ENCODE measurements at regions not wholly inside any gene's neighbourhood (a gene's known extent, or its start where the extent isn't known, plus 50 kb on each side); places are given as distances from the start of the nearest gene placed in this dataset.

DNA sequence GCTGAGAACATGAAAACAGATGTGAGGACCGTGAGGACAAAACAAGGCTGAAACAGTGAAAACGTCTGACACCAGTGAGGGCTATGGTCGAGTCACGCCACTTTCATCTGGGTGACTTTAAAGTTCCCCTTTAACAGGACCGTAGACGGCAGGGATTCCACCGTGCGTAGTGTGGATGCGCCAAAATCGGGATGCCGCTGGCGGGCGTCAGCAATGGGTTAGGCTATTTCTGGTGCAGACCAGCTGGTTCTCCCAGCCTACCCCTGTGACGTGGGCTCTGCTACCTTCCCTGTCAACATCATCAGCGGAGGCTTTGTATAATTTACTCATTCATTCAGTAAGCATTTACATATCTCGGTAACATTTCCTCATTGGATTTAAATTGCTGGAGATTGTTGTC is 246.6 kb upstream of the AJAP1 start:
- H3K4me3 ChIP-seq (ENCODE audit: insufficient read depth, low read length), result no peak overlapping the region
- TF ChIP-seq, protein P1, sequence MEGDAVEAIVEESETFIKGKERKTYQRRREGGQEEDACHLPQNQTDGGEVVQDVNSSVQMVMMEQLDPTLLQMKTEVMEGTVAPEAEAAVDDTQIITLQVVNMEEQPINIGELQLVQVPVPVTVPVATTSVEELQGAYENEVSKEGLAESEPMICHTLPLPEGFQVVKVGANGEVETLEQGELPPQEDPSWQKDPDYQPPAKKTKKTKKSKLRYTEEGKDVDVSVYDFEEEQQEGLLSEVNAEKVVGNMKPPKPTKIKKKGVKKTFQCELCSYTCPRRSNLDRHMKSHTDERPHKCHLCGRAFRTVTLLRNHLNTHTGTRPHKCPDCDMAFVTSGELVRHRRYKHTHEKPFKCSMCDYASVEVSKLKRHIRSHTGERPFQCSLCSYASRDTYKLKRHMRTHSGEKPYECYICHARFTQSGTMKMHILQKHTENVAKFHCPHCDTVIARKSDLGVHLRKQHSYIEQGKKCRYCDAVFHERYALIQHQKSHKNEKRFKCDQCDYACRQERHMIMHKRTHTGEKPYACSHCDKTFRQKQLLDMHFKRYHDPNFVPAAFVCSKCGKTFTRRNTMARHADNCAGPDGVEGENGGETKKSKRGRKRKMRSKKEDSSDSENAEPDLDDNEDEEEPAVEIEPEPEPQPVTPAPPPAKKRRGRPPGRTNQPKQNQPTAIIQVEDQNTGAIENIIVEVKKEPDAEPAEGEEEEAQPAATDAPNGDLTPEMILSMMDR (IDR thresholded peaks at IDR 0.05; ENCODE audit: extremely low read depth, low read depth, low read length), result no peak
- H2AFZ ChIP-seq (ENCODE audit: low read length), result no peak overlapping the region
- H3K4me2 ChIP-seq (ENCODE audit: insufficient read depth, low read length), result no peak overlapping the region
- no peak for DNase-seq (ENCODE audit: insufficient read length, low spot score, missing footprints)
- no peak overlapping the region for H3K27ac ChIP-seq (ENCODE audit: low read depth, low read length)
- H4K20me1 ChIP-seq (ENCODE audit: insufficient read depth, low read length), result no peaks in the 10 kb centered on the region
- no peaks in the 10 kb centered on the region for H3K27me3 ChIP-seq (ENCODE audit: insufficient read depth, low read length)
- H3K4me1 ChIP-seq (ENCODE audit: insufficient read depth, low read length), result no peaks in the 10 kb centered on the region
- no peaks in the 10 kb centered on the region for H3K36me3 ChIP-seq (ENCODE audit: insufficient read depth, low read length)
- no peaks in the 10 kb centered on the region for H3K79me2 ChIP-seq (ENCODE audit: insufficient read depth, low read length)
- H3K9me3 ChIP-seq (ENCODE audit: low read depth, low read length), result no peaks in the 10 kb centered on the region

DNA sequence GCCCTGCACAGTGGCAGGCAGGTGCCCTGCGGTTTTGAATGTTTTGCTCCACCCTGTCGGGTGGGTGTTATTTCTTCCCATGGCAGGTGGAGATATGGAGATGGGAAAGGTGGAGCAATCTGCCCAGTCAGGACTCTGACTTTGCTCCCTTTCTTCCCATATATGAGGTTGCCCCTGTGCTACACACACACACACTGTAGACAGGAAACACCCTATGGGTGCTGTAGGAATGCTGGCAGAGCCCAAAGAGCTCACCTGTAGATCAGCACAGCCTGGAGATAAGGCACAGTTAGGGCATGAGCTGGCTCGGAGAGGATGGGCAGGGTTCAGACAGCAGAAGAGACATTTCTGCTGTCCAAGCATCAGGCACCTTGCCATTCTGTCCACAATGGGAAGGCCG is 246.0 kb upstream of the AJAP1 start:
- H3K9me3 ChIP-seq (ENCODE audit: low read depth, low read length), result no peaks in the 10 kb centered on the region
- H3K27ac ChIP-seq (ENCODE audit: low read depth, low read length), result no peak overlapping the region
- TF ChIP-seq, protein P1 (IDR thresholded peaks at IDR 0.05; ENCODE audit: extremely low read depth, low read depth, low read length), result no peak
- H3K36me3 ChIP-seq (ENCODE audit: insufficient read depth, low read length), result no peaks in the 10 kb centered on the region
- no peak for DNase-seq (ENCODE audit: insufficient read length, low spot score, missing footprints)
- H3K27me3 ChIP-seq (ENCODE audit: insufficient read depth, low read length), result no peaks in the 10 kb centered on the region
- H3K79me2 ChIP-seq (ENCODE audit: insufficient read depth, low read length), result no peaks in the 10 kb centered on the region
- H3K4me1 ChIP-seq (ENCODE audit: insufficient read depth, low read length), result no peaks in the 10 kb centered on the region
- H4K20me1 ChIP-seq (ENCODE audit: insufficient read depth, low read length), result no peaks in the 10 kb centered on the region
- H3K4me3 ChIP-seq (ENCODE audit: insufficient read depth, low read length), result no peak overlapping the region
- H3K4me2 ChIP-seq (ENCODE audit: insufficient read depth, low read length), result no peak overlapping the region
- no peak overlapping the region for H2AFZ ChIP-seq (ENCODE audit: low read length)

DNA sequence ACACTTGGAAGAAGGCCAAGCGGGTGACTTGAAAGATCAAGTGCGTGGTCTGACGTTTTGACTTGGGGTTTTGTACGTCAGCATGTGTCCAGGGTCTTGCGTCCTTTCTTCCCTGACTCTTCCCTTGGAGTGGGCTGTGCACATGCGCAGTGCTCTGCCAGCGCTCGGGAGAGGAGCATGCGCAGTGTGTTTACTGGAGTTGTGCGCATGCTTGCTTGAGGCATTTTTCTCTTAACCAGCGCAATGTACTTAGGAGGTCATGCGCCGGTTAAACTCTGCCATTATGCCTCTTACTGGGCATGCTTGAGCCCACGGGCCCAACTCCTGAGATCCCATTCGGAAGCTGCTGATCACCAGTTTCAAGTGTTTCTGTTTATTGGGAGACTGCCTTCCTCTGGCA is 242.5 kb upstream of the AJAP1 start:
- Histone ChIP-seq H3K36me3 (ENCODE audit: insufficient read depth, low read length) (no peaks in the 10 kb centered on the region), H3K4me3 (ENCODE audit: insufficient read depth, low read length) (no peak overlapping the region), H3K27me3 (ENCODE audit: insufficient read depth, low read length) (no peaks in the 10 kb centered on the region), H3K9me3 (ENCODE audit: low read depth, low read length) (no peaks in the 10 kb centered on the region), H4K20me1 (ENCODE audit: insufficient read depth, low read length) (no peaks in the 10 kb centered on the region), H3K79me2 (ENCODE audit: insufficient read depth, low read length) (no peaks in the 10 kb centered on the region), H2AFZ (ENCODE audit: low read length) (no peak overlapping the region), H3K4me1 (ENCODE audit: insufficient read depth, low read length) (no peaks in the 10 kb centered on the region), H3K4me2 (ENCODE audit: insufficient read depth, low read length) (no peak overlapping the region), H3K27ac (ENCODE audit: low read depth, low read length) (no peak overlapping the region)
- TF ChIP-seq, protein P1 (IDR thresholded peaks at IDR 0.05; ENCODE audit: extremely low read depth, low read depth, low read length), result no peak
- DNase-seq (ENCODE audit: insufficient read length, low spot score, missing footprints), result no peak

DNA sequence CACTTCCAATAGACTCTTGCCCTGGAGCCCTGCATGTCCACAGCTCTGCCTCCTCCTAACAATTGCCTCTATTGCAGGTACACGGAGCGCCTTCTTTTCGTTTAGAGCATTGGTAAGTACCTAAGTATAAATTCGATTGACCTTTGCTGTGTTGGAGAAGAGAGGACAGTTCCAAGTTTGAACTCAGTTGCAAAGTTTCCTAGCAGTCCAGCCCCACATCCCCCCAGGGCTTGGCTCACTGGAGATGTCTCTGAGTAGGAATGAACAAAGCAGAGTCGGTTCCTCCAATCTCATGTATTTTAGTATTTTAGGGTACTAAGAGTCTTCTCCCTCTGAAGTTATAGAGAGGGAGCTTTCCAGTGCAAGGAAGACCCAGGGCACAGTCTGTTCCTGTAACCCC is 238.9 kb upstream of the AJAP1 start:
- no peaks in the 10 kb centered on the region for H3K9me3 ChIP-seq (ENCODE audit: low read depth, low read length)
- no peaks in the 10 kb centered on the region for H3K27me3 ChIP-seq (ENCODE audit: insufficient read depth, low read length)
- H4K20me1 ChIP-seq (ENCODE audit: insufficient read depth, low read length), result no peaks in the 10 kb centered on the region
- TF ChIP-seq, protein P1 (IDR thresholded peaks at IDR 0.05; ENCODE audit: extremely low read depth, low read depth, low read length), result no peak
- no peaks in the 10 kb centered on the region for H3K79me2 ChIP-seq (ENCODE audit: insufficient read depth, low read length)
- H3K4me2 ChIP-seq (ENCODE audit: insufficient read depth, low read length), result no peak overlapping the region
- no peak overlapping the region for H3K27ac ChIP-seq (ENCODE audit: low read depth, low read length)
- no peak overlapping the region for H3K4me3 ChIP-seq (ENCODE audit: insufficient read depth, low read length)
- no peak for DNase-seq (ENCODE audit: insufficient read length, low spot score, missing footprints)
- H3K36me3 ChIP-seq (ENCODE audit: insufficient read depth, low read length), result no peaks in the 10 kb centered on the region
- no peaks in the 10 kb centered on the region for H3K4me1 ChIP-seq (ENCODE audit: insufficient read depth, low read length)
- H2AFZ ChIP-seq (ENCODE audit: low read length), result no peak overlapping the region

Measured in osteoblast (primary cell).